HG02885 (cell line): ENCODE measurements at regions not wholly inside any gene's neighbourhood (a gene's known extent, or its start where the extent isn't known, plus 50 kb on each side); places are given as distances from the start of the nearest gene placed in this dataset.
"Not testable (repeated sequence)": the region's sequence is repeated elsewhere in the genome, so short reads cannot be mapped to it uniquely, and the experiment has no call there.

Source experiments
- ATAC-seq: cut with Tn5 transposase; IDR thresholded peaks from one replicate; pipeline ENCODE4 v1.9.1; 2021; ENCODE audit warnings: mild to moderate bottlenecking; ENCODE audit not compliant: unreplicated experiment, poor library complexity

- ATAC-seq, result no peak
These were observed 85.8 kb upstream of the ZNF536 start for GRCh38 chr19:30286378-30286777.

- no peak for ATAC-seq
These were observed 84.9 kb upstream of the ZNF536 start for GRCh38 chr19:30287259-30287658.

GRCh38 chr19:30287973-30288372 lies 84.2 kb upstream of the ZNF536 start:
- ATAC-seq, result no peak

GRCh38 chr19:30288911-30289310 lies 83.3 kb upstream of the ZNF536 start:
- ATAC-seq, result no peak

GRCh38 chr19:30289336-30289735 lies 82.8 kb upstream of the ZNF536 start:
- no peak for ATAC-seq

GRCh38 chr19:30290805-30291204 lies 81.4 kb upstream of the ZNF536 start:
- ATAC-seq, result not testable (repeated sequence)

- ATAC-seq, result no peak
These were observed 79.0 kb upstream of the ZNF536 start for GRCh38 chr19:30293051-30293785.

GRCh38 chr19:30297969-30298368 lies 74.2 kb upstream of the ZNF536 start:
- ATAC-seq, result no peak

- no peak for ATAC-seq
These were observed 69.0 kb upstream of the ZNF536 start for GRCh38 chr19:30303131-30303654.

GRCh38 chr19:30304540-30304939 lies 67.6 kb upstream of the ZNF536 start:
- ATAC-seq, result no peak

- no peak for ATAC-seq
These were observed 66.7 kb upstream of the ZNF536 start for GRCh38 chr19:30305346-30306060.

- no peak for ATAC-seq
These were observed 64.8 kb upstream of the ZNF536 start for GRCh38 chr19:30307191-30307974.

- no peak for ATAC-seq
These were observed 63.0 kb upstream of the ZNF536 start for GRCh38 chr19:30309176-30309575.

GRCh38 chr19:30309905-30310601 lies 62.1 kb upstream of the ZNF536 start:
- ATAC-seq, result no peak

GRCh38 chr19:30310602-30311263 lies 61.5 kb upstream of the ZNF536 start:
- no peak for ATAC-seq

- no peak for ATAC-seq
These were observed 60.3 kb upstream of the ZNF536 start for GRCh38 chr19:30311911-30312310.

GRCh38 chr19:30312582-30313352 lies 59.4 kb upstream of the ZNF536 start:
- no peak for ATAC-seq

GRCh38 chr19:30313353-30313750 lies 58.8 kb upstream of the ZNF536 start:
- ATAC-seq, result no peak
